ENCODE measurements at regions not wholly inside any gene's neighbourhood (a gene's known extent, or its start where the extent isn't known, plus 50 kb on each side); places are given as distances from the start of the nearest gene placed in this dataset.

- no peaks in the 10 kb centered on the region for H3K4me1 ChIP-seq
- no peaks in the 10 kb centered on the region for H3K36me3 ChIP-seq
- no peak overlapping the region for H3K27ac ChIP-seq (replicated peaks in 1 of 4)
- no peak for TF ChIP-seq EP300 (IDR thresholded peaks at IDR 0.05)
- no peak for TF ChIP-seq POLR2AphosphoS5 (IDR thresholded peaks at IDR 0.05)
- no peak for TF ChIP-seq POLR2A (IDR thresholded peaks at IDR 0.05; ENCODE audit: low read depth)
- no peak for TF ChIP-seq CTCF (IDR thresholded peaks at IDR 0.05)
- no peak for DNase-seq (ENCODE audit: extremely low spot score)
- H3K27me3 ChIP-seq: no peaks in the 10 kb centered on the region
- no peaks in the 10 kb centered on the region for H3K9me3 ChIP-seq
- H3K4me3 ChIP-seq: no peak overlapping the region
- intact Hi-C loops (cut with DNase I): no loop called here
- 93% methylated on average over 5 of the region's 5 CpGs for WGBS
These were observed 282.3 kb upstream of the SEMA3C start for GRCh38 chr7:81201188-81201587.

- no peak for DNase-seq (ENCODE audit: extremely low spot score)
- H3K27ac ChIP-seq (replicated peaks in 1 of 4): no peak overlapping the region
- WGBS: 72% methylated on average over 1 of the region's 1 CpG
- intact Hi-C loops (cut with DNase I): no loop called here
- no peaks in the 10 kb centered on the region for H3K27me3 ChIP-seq
- no peaks in the 10 kb centered on the region for H3K4me1 ChIP-seq
- H3K9me3 ChIP-seq: no peaks in the 10 kb centered on the region
- no peak overlapping the region for H3K4me3 ChIP-seq
- no peak for TF ChIP-seq POLR2A (IDR thresholded peaks at IDR 0.05; ENCODE audit: low read depth)
- TF ChIP-seq EP300 (IDR thresholded peaks at IDR 0.05): no peak
- no peak for TF ChIP-seq POLR2AphosphoS5 (IDR thresholded peaks at IDR 0.05)
- TF ChIP-seq CTCF (IDR thresholded peaks at IDR 0.05): no peak
- no peaks in the 10 kb centered on the region for H3K36me3 ChIP-seq
These were observed 279.9 kb upstream of the SEMA3C start for GRCh38 chr7:81198766-81199165.

- 85% methylated on average over 2 of the region's 2 CpGs for WGBS
These were observed 278.4 kb upstream of the SEMA3C start for GRCh38 chr7:81197266-81197665.

GRCh38 chr7:81195033-81195432 is 276.2 kb upstream of the SEMA3C start:
- no peaks in the 10 kb centered on the region for H3K9me3 ChIP-seq
- intact Hi-C loops (cut with DNase I): no loop called here
- TF ChIP-seq CTCF (IDR thresholded peaks at IDR 0.05): no peak
- no peak for TF ChIP-seq EP300 (IDR thresholded peaks at IDR 0.05)
- no peak for TF ChIP-seq POLR2AphosphoS5 (IDR thresholded peaks at IDR 0.05)
- TF ChIP-seq POLR2A (IDR thresholded peaks at IDR 0.05; ENCODE audit: low read depth): no peak
- WGBS: 93% methylated on average over 1 of the region's 1 CpG
- no peak overlapping the region for H3K27ac ChIP-seq (replicated peaks in 1 of 4)
- peaks cover 0 to 11% (median 9%) of the 10 kb centered on the region in 4 donors for H3K4me1 ChIP-seq
- no peaks in the 10 kb centered on the region for H3K27me3 ChIP-seq
- no peak overlapping the region for H3K4me3 ChIP-seq
- DNase-seq (ENCODE audit: extremely low spot score): no peak
- H3K36me3 ChIP-seq: no peaks in the 10 kb centered on the region

More at GRCh38 chr7:81197266-81197665, 278.4 kb upstream of the SEMA3C start:
- TF ChIP-seq POLR2A (IDR thresholded peaks at IDR 0.05; ENCODE audit: low read depth) (no peak), POLR2AphosphoS5 (IDR thresholded peaks at IDR 0.05) (no peak), EP300 (IDR thresholded peaks at IDR 0.05) (no peak), CTCF (IDR thresholded peaks at IDR 0.05) (no peak)
- no peaks in the 10 kb centered on the region for H3K9me3 ChIP-seq
- H3K4me1 ChIP-seq: no peaks in the 10 kb centered on the region
- DNase-seq (ENCODE audit: extremely low spot score): no peak
- no peak overlapping the region for H3K4me3 ChIP-seq
- H3K27me3 ChIP-seq: no peaks in the 10 kb centered on the region
- no peak overlapping the region for H3K27ac ChIP-seq (replicated peaks in 1 of 4)
- intact Hi-C loops (cut with DNase I): no loop called here
- no peaks in the 10 kb centered on the region for H3K36me3 ChIP-seq

Measured in esophagus muscularis mucosa (tissue), 4 donors.